ENCODE measurements at regions not wholly inside any gene's neighbourhood (a gene's known extent, or its start where the extent isn't known, plus 50 kb on each side); places are given as distances from the start of the nearest gene placed in this dataset.

- TF ChIP-seq, protein P1, sequence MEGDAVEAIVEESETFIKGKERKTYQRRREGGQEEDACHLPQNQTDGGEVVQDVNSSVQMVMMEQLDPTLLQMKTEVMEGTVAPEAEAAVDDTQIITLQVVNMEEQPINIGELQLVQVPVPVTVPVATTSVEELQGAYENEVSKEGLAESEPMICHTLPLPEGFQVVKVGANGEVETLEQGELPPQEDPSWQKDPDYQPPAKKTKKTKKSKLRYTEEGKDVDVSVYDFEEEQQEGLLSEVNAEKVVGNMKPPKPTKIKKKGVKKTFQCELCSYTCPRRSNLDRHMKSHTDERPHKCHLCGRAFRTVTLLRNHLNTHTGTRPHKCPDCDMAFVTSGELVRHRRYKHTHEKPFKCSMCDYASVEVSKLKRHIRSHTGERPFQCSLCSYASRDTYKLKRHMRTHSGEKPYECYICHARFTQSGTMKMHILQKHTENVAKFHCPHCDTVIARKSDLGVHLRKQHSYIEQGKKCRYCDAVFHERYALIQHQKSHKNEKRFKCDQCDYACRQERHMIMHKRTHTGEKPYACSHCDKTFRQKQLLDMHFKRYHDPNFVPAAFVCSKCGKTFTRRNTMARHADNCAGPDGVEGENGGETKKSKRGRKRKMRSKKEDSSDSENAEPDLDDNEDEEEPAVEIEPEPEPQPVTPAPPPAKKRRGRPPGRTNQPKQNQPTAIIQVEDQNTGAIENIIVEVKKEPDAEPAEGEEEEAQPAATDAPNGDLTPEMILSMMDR (IDR thresholded peaks at IDR 0.05) = no peak
- TF ChIP-seq ZFX (IDR thresholded peaks at IDR 0.05; ENCODE audit: borderline replicate concordance) = no peak
Measured at GRCh38 chr5:57896576-57896975, 414.0 kb upstream of the ACTBL2 start.

All from 22Rv1 (cell line).